Mucosa of descending colon (tissue), 3 donors: ENCODE measurements at regions not wholly inside any gene's neighbourhood (a gene's known extent, or its start where the extent isn't known, plus 50 kb on each side); places are given as distances from the start of the nearest gene placed in this dataset.

Source experiments
- ATAC-seq: fragments of 200-7000 bp; cut with Tn5 transposase; one replicate; pipeline ENCODE4 v1.9.1; 2020; ENCODE audit warnings: mild to moderate bottlenecking, moderate library complexity
- DNase-seq, 3 donors: peaks; one replicate each; pipeline ENCODE4 v3.0.0-alpha.2; 2020
- H3K36me3 ChIP-seq: fragments of 200-600 bp; one replicate; pipeline ENCODE4 v1.8.0; 2021; ENCODE audit warnings: low read depth, mild to moderate bottlenecking
- H3K4me1 ChIP-seq: fragments of 200-600 bp; one replicate; pipeline ENCODE4 v1.8.0; 2021; ENCODE audit warnings: low read depth, mild to moderate bottlenecking
- H3K4me3 ChIP-seq: fragments of 200-600 bp; one replicate; pipeline ENCODE4 v1.8.0; 2021; ENCODE audit warnings: mild to moderate bottlenecking
- H3K9me3 ChIP-seq: fragments of 200-600 bp; one replicate; pipeline ENCODE4 v1.8.0; 2021; ENCODE audit warnings: mild to moderate bottlenecking
- intact Hi-C, 2 donors: fragments of 100-400 bp; cut with DNase I in 1 of 2; cut with micrococcal nuclease in 1 of 2; formaldehyde crosslinking; loops; one replicate each; pipeline versions ENCODE4 v1.11.0 to v1.11.1; 2022; cut with DNase I, micrococcal nuclease
- TF ChIP-seq, protein P1 (sequence below): fragments of 200-600 bp; IDR thresholded peaks from one replicate; pipeline ENCODE4 v1.8.0; 2022; ENCODE audit warnings: antibody characterized with exemption, mild to moderate bottlenecking
- donor health status: DM: no; HTN: no; CAD: no; lungs with moderate emphysema.
- donor health status: DM: no; HTN: no; CAD: no.
- donor health status: DM: no; HTN: yes; CAD: no.

DNA sequence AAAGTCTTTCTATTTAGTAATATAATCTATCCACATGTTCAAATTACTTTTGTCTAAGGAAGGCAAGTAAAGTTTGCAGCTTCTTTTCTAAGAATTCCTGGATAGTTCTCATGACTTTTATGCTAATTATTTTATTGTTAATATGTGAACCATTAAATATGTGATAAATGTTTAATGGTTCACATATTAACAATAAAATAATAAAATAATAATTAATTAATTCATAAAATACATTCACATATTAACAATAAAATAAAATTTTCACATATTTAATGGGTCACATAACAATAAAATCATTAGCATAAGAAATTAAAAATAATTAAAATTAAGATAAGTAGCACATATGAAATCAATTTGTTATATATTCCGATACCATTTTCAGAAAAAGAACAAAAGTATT is 1352.4 kb downstream of the ARAP2 start:
- DNase-seq: no peak
- intact Hi-C loops: no loop called here

DNA sequence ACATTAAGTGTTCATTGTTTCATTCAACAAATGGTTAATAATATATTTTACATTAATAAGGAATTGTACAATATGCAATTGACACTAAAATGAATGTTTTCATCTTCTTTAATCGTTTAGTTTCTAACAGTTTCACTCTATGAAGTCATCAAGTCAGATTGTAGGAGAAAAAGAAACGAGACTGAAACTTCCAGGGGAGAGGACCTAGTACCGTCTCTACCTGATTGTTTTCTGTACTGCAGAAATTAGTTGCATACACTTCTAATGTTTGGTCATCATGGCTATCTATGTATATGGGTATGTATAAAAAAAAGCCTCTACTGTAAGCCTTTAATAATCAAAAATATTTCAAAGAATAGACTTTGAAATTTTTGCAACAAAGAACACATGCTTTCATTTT is 1350.9 kb downstream of the ARAP2 start:
- Histone ChIP-seq H3K9me3 (peaks cover 17% of the 10 kb centered on the region), H3K36me3 (no peaks in the 10 kb centered on the region), H3K4me3 (no peak overlapping the region), H3K4me1 (no peaks in the 10 kb centered on the region)
- ATAC-seq: no peak
- DNase-seq: no peak
- intact Hi-C loops: no loop called here
- TF ChIP-seq, protein P1, sequence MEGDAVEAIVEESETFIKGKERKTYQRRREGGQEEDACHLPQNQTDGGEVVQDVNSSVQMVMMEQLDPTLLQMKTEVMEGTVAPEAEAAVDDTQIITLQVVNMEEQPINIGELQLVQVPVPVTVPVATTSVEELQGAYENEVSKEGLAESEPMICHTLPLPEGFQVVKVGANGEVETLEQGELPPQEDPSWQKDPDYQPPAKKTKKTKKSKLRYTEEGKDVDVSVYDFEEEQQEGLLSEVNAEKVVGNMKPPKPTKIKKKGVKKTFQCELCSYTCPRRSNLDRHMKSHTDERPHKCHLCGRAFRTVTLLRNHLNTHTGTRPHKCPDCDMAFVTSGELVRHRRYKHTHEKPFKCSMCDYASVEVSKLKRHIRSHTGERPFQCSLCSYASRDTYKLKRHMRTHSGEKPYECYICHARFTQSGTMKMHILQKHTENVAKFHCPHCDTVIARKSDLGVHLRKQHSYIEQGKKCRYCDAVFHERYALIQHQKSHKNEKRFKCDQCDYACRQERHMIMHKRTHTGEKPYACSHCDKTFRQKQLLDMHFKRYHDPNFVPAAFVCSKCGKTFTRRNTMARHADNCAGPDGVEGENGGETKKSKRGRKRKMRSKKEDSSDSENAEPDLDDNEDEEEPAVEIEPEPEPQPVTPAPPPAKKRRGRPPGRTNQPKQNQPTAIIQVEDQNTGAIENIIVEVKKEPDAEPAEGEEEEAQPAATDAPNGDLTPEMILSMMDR: no peak

More for the DNA sequence above, 1352.4 kb downstream of the ARAP2 start:
- TF ChIP-seq, protein P1: no peak
- Histone ChIP-seq H3K4me1 (no peaks in the 10 kb centered on the region), H3K36me3 (no peaks in the 10 kb centered on the region), H3K9me3 (peaks cover 28% of the 10 kb centered on the region), H3K4me3 (no peak overlapping the region)
- no peak for ATAC-seq

DNA sequence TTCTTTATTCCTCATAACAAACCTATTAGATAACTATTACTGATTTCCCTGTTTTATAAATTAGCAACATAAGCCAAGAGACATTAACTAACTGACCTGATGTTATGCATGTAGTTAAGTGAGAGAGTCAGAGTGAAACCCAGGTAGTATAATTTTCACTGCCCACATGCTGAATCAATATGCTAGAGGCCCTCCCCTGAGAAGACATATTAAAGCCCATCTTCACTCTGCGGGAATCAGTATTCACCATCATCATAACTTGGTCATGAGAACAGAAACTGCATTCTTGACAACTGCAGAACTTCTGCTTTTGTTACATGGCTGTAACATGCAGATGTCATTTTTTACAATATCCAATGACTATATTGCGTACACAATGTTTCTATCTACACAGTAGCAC is 1324.3 kb downstream of the ARAP2 start:
- H3K4me1 ChIP-seq: no peaks in the 10 kb centered on the region
- no peak overlapping the region for H3K4me3 ChIP-seq
- no peak for ATAC-seq
- no peaks in the 10 kb centered on the region for H3K36me3 ChIP-seq
- intact Hi-C loops: no loop called here
- H3K9me3 ChIP-seq: peaks cover 16% of the 10 kb centered on the region
- TF ChIP-seq, protein P1: no peak
- no peak for DNase-seq

DNA sequence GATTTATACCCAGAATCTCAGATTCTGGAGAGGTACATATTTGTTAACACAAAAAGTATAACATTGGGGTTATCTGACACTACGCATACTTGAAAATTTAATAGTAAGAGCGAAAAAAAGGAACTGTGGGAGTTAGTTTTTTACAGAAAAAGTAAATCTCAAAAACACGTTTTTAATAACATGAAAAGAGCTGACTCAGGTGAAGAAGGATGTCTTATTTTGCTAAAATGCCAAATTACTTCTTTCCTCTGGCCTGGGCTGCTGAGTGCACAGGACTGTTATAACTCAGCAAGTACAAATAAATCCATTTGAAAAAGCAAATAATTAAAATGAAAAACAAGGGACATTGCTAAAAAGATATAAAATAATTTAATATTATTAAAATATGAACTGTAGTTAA is 1322.9 kb downstream of the ARAP2 start:
- Histone ChIP-seq H3K36me3 (no peaks in the 10 kb centered on the region), H3K9me3 (peaks cover 10% of the 10 kb centered on the region), H3K4me3 (no peak overlapping the region), H3K4me1 (no peaks in the 10 kb centered on the region)
- TF ChIP-seq, protein P1: no peak
- ATAC-seq: no peak
- DNase-seq: no peak
- intact Hi-C loops: no loop called here

DNA sequence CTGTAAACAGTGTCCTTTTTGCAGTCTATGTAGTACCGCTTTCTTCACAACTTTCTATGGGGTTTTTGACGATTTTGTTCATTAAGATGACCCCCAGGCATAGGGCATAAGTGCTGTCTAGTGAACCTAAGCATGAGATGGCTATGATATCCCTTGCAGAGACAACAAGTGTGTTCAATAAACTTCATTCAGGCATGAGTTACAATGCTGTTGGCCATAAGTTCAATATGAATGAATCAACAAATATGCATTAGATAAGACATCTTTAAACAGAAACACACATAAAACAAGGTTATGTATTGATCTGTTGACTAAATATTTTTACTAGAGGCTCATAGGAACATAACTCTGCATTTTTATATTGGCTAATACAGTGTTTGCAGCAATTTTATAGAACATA is 1322.0 kb downstream of the ARAP2 start:
- Histone ChIP-seq H3K4me3 (no peak overlapping the region), H3K4me1 (no peaks in the 10 kb centered on the region), H3K9me3 (peaks cover 10% of the 10 kb centered on the region), H3K36me3 (no peaks in the 10 kb centered on the region)
- TF ChIP-seq, protein P1: no peak
- intact Hi-C loops: no loop called here
- DNase-seq (no peak), ATAC-seq (no peak)

DNA sequence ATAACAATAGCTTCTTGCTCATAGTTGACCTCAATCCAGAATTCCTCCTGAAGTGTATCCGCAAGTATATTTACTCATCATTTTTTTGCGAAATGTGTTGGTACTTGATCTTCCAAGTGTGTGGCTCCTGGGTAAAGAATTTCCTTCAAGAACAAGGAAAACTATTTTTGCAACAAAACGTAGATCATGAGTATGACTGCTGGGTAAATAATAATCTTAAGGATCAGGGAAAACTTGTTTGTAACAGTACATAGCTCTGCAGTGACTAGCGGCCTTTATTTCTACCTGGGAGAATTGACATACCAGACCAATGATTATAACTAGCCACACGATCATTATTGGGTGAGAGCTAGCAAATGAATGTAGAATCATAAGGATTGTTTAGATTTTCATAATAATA is 1311.7 kb downstream of the ARAP2 start:
- Histone ChIP-seq H3K4me3 (no peak overlapping the region), H3K4me1 (no peaks in the 10 kb centered on the region), H3K36me3 (no peaks in the 10 kb centered on the region), H3K9me3 (peaks cover 8% of the 10 kb centered on the region)
- DNase-seq (no peak), ATAC-seq (no peak)
- TF ChIP-seq, protein P1: no peak
- intact Hi-C loops: no loop called here
